ENCODE measurements at regions not wholly inside any gene's neighbourhood (a gene's known extent, or its start where the extent isn't known, plus 50 kb on each side); places are given as distances from the start of the nearest gene placed in this dataset.
"Not testable (repeated sequence)": the region's sequence is repeated elsewhere in the genome, so short reads cannot be mapped to it uniquely, and the experiment has no call there.

DNA sequence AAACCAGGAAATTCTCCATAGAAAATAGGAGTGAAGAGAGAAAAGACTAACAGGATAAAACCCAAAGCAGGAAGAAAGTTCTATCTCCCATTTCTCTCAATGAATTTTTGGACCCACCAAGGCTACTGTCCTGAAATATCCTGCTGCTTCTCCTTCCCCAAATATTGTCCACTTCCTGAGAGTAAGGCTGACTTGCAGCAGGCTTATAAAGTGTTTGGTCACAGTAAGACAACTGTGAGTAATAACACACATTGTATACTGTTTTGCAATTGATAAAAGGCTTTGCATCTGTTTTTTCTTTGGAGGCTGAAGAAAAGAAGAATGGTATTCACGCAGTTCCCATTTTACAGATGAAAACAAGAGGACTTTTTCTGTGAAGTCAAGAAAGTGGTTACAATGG lies 52.8 kb downstream of the FOXD4L6 start:
- TF ChIP-seq, protein P1, sequence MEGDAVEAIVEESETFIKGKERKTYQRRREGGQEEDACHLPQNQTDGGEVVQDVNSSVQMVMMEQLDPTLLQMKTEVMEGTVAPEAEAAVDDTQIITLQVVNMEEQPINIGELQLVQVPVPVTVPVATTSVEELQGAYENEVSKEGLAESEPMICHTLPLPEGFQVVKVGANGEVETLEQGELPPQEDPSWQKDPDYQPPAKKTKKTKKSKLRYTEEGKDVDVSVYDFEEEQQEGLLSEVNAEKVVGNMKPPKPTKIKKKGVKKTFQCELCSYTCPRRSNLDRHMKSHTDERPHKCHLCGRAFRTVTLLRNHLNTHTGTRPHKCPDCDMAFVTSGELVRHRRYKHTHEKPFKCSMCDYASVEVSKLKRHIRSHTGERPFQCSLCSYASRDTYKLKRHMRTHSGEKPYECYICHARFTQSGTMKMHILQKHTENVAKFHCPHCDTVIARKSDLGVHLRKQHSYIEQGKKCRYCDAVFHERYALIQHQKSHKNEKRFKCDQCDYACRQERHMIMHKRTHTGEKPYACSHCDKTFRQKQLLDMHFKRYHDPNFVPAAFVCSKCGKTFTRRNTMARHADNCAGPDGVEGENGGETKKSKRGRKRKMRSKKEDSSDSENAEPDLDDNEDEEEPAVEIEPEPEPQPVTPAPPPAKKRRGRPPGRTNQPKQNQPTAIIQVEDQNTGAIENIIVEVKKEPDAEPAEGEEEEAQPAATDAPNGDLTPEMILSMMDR (IDR thresholded peaks at IDR 0.05): not testable (repeated sequence)
- not testable (repeated sequence) for TF ChIP-seq SIN3A (IDR thresholded peaks at IDR 0.05; ENCODE audit: borderline replicate concordance, insufficient read depth, low read depth, low read length)
